Progenitor cell of endocrine pancreas (in vitro differentiated cells): ENCODE measurements at regions not wholly inside any gene's neighbourhood (a gene's known extent, or its start where the extent isn't known, plus 50 kb on each side); places are given as distances from the start of the nearest gene placed in this dataset.

ENCODE experiments used
- DNase-seq: peaks from one replicate; pipeline ENCODE4 v3.0.0; 2021; ENCODE audit warnings: low spot score; ENCODE audit not compliant: unreplicated experiment
- H3K27ac Mint-ChIP-seq: 2 replicates; pipeline ENCODE4 v1.8.0; 2021; ENCODE audit warnings: mild to moderate bottlenecking, moderate library complexity, mixed read lengths
- H3K27me3 Mint-ChIP-seq: 2 replicates; pipeline ENCODE4 v1.8.0; 2021; ENCODE audit warnings: mixed read lengths
- H3K36me3 Mint-ChIP-seq: 2 replicates; pipeline ENCODE4 v1.8.0; 2022; ENCODE audit warnings: mixed read lengths; ENCODE audit not compliant: insufficient read depth
- H3K4me1 Mint-ChIP-seq: 2 replicates; pipeline ENCODE4 v1.8.0; 2021; ENCODE audit warnings: low read depth, mixed read lengths
- H3K4me3 Mint-ChIP-seq: 2 replicates; pipeline ENCODE4 v1.8.0; 2021; ENCODE audit warnings: low read depth, mild to moderate bottlenecking, moderate library complexity, mixed read lengths
- H3K9me3 Mint-ChIP-seq: 2 replicates; pipeline ENCODE4 v1.8.0; 2021; ENCODE audit warnings: low read depth, mixed read lengths
- TF ChIP-seq, protein P1 (sequence below): fragments of 200-600 bp; sonication (generic); IDR thresholded peaks from one replicate; pipeline ENCODE4 v1.5.0; 2021; ENCODE audit warnings: antibody characterized with exemption, mild to moderate bottlenecking; ENCODE audit not compliant: unreplicated experiment

DNA sequence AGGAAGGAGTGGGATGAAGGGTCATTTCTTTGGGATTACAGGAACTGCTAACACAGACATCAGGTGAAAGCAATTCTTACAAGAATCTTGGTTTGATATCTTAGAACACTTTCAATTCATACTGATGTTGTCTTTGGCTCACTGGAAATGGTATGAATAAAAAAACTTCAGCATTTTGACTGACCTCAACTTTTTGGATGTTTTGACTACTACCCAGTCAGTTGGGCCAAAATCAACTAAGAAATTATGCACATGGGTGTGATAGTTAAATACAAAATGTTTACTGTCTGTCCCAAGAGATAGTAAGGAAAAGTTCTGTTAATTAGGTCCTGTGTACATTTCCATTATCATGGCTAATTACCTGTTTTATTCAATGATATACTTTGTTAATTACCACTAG lies 165.5 kb upstream of the LRIG1 start:
- Mint-ChIP-seq H3K9me3 (no peaks in the 10 kb centered on the region), H3K27me3 (peaks cover 2% of the 10 kb centered on the region), H3K27ac (no peak overlapping the region), H3K4me1 (peaks cover 17% of the 10 kb centered on the region), H3K36me3 (no peaks in the 10 kb centered on the region), H3K4me3 (no peak overlapping the region)
- DNase-seq = no peak
- TF ChIP-seq, protein P1, sequence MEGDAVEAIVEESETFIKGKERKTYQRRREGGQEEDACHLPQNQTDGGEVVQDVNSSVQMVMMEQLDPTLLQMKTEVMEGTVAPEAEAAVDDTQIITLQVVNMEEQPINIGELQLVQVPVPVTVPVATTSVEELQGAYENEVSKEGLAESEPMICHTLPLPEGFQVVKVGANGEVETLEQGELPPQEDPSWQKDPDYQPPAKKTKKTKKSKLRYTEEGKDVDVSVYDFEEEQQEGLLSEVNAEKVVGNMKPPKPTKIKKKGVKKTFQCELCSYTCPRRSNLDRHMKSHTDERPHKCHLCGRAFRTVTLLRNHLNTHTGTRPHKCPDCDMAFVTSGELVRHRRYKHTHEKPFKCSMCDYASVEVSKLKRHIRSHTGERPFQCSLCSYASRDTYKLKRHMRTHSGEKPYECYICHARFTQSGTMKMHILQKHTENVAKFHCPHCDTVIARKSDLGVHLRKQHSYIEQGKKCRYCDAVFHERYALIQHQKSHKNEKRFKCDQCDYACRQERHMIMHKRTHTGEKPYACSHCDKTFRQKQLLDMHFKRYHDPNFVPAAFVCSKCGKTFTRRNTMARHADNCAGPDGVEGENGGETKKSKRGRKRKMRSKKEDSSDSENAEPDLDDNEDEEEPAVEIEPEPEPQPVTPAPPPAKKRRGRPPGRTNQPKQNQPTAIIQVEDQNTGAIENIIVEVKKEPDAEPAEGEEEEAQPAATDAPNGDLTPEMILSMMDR = no peak

DNA sequence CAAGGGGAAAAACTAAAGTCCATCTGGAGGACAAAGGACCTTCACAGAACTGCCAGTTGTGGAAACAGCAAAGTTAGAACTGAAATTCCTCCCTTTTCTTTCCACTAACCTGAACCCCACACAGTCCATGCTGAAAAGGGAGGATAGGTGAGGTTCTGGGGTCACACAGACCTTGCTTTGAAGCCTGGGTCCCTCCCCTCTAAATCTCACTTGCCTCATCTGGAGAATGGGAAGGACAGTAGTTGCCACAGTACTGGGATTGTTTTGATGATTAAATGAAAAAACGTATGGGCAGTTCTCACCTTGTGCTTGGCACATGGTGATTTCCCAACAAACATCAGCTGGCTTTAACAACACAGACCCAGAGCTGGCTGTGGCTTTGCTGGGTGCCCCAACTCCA lies 166.4 kb upstream of the LRIG1 start:
- Mint-ChIP-seq H3K27ac (no peak overlapping the region), H3K4me3 (no peak overlapping the region), H3K36me3 (no peaks in the 10 kb centered on the region), H3K27me3 (peaks cover 2% of the 10 kb centered on the region), H3K4me1 (peaks cover 17% of the 10 kb centered on the region), H3K9me3 (no peaks in the 10 kb centered on the region)
- no peak for DNase-seq
- TF ChIP-seq, protein P1 = no peak

DNA sequence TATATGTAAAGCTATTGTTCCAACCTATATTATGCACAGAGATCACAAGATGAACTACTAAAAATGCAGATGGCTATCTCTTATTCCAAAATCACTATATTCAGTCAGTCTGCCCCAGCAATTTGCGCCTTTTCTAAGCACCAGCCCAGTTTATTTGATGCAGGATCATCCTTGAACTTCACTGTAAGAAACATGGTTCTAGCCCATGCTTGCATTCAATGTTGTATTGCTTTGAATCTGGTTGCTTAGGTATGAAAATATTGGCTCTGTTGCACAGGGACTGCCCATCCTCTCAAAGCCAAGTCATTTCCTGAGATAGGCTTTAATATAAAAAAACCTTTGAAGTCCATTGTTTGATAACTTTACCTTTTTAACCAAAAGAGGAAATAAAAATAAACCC lies 170.5 kb upstream of the LRIG1 start:
- no peak for DNase-seq
- H3K27me3 Mint-ChIP-seq = peaks cover 6% of the 10 kb centered on the region
- no peaks in the 10 kb centered on the region for H3K36me3 Mint-ChIP-seq
- peaks cover 13% of the 10 kb centered on the region for H3K4me1 Mint-ChIP-seq
- H3K9me3 Mint-ChIP-seq = peaks cover 5% of the 10 kb centered on the region
- H3K27ac Mint-ChIP-seq = no peak overlapping the region
- TF ChIP-seq, protein P1 = no peak
- H3K4me3 Mint-ChIP-seq = no peak overlapping the region

DNA sequence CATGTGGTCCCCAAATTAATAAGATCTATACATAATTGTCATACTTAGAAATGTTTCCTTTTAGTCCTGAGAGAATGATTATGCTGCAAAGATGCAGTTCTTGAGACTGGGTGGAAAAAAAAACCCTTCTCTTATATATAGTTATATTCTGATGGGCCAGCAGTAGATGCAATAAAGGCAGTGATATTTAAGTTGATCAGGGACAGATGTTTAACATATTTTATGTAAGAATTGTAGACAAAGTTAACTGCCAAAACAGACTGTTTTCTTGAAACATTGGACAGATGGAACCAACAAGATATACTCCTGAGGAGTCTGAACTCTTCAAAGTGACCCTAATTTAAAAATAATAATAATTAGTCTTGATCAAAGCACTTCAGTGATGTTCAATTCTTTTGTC lies 172.0 kb upstream of the LRIG1 start:
- Mint-ChIP-seq H3K27me3 (peaks cover 6% of the 10 kb centered on the region), H3K9me3 (peaks cover 5% of the 10 kb centered on the region), H3K36me3 (no peaks in the 10 kb centered on the region), H3K4me3 (no peak overlapping the region), H3K27ac (no peak overlapping the region), H3K4me1 (peaks cover 6% of the 10 kb centered on the region)
- TF ChIP-seq, protein P1 = no peak
- no peak for DNase-seq

DNA sequence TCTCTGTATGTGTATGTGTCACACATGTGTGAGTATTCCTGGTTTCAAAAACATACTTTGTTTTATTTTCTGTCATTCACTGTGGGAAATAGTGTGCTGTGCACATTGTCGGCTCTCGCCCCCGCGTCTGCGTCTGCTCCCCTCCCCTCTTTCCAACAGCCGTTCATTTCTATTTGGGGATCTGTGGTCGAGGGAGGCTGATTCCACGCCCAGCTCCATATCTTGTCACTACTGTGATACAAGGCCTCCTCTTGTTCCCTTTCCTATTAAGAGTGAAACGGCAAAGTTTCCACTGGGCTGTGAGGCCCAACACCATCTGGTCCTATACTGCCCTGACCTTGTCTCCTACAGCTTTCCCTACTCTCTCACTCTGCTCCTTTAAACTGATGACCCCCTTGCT lies 172.5 kb upstream of the LRIG1 start:
- no peak overlapping the region for H3K27ac Mint-ChIP-seq
- peaks cover 6% of the 10 kb centered on the region for H3K4me1 Mint-ChIP-seq
- H3K36me3 Mint-ChIP-seq = no peaks in the 10 kb centered on the region
- peaks cover 5% of the 10 kb centered on the region for H3K9me3 Mint-ChIP-seq
- H3K27me3 Mint-ChIP-seq = peaks cover 6% of the 10 kb centered on the region
- TF ChIP-seq, protein P1 = no peak
- H3K4me3 Mint-ChIP-seq = no peak overlapping the region
- DNase-seq = no peak

DNA sequence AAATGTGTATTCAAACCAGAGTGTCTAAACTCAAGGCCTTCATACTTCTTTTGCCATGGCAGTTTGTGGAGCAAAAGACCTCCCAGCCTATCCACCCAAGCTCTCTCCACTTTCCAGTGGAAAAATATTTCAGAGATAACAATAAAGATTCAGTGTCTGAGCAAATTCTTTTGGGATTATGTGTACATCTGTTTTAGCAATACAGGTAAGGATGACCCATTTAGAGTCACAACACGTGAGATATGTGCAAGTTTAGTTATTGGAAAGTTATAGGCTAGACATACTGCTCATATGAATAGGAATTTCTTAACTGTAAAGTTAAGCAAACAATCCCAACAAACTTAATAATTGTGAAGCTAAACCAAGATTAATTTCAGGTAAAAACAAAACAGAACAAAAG lies 174.5 kb upstream of the LRIG1 start:
- H3K9me3 Mint-ChIP-seq = peaks cover 11% of the 10 kb centered on the region
- no peaks in the 10 kb centered on the region for H3K36me3 Mint-ChIP-seq
- TF ChIP-seq, protein P1 = no peak
- peaks cover 6% of the 10 kb centered on the region for H3K4me1 Mint-ChIP-seq
- H3K4me3 Mint-ChIP-seq = no peak overlapping the region
- H3K27ac Mint-ChIP-seq = no peak overlapping the region
- H3K27me3 Mint-ChIP-seq = peaks cover 6% of the 10 kb centered on the region
- DNase-seq = no peak
